Activated T-cell treated with anti-CD3 and anti-CD28 coated beads, Interleukin-2, amount 50 U/mL, for 72 hours (primary cell): ENCODE measurements at regions not wholly inside any gene's neighbourhood (a gene's known extent, or its start where the extent isn't known, plus 50 kb on each side); places are given as distances from the start of the nearest gene placed in this dataset.
A peak's percentile ranks its signal among the peaks of the same experiment; 100 is the strongest.
"Not testable (repeated sequence)": the region's sequence is repeated elsewhere in the genome, so short reads cannot be mapped to it uniquely, and the experiment has no call there.

Experiments used
- ATAC-seq, 2 donors: fragments of 150-1000 bp; cut with Tn5 transposase; replicated peaks in 1 of 2; 2 replicates each; pipeline ENCODE4 v1.10.0; 2021; ENCODE audit warnings: moderate library complexity in 2 of 2, mild to moderate bottlenecking in 1 of 2
- DNase-seq, 2 donors: peaks; one replicate each; pipeline ENCODE4 v3.0.0; 2021 to 2022; ENCODE audit warnings: mixed read lengths in 1 of 2
- H3K27ac Mint-ChIP-seq: one replicate; pipeline ENCODE4 v1.8.0; 2022; ENCODE audit warnings: mild to moderate bottlenecking, moderate library complexity, mixed read lengths
- H3K27me3 Mint-ChIP-seq: one replicate; pipeline ENCODE4 v1.8.0; 2022; ENCODE audit warnings: low read depth, mixed read lengths
- H3K36me3 Mint-ChIP-seq, 2 donors: one replicate each; pipeline ENCODE4 v1.8.0; 2022; ENCODE audit warnings: mixed read lengths in 2 of 2, mild to moderate bottlenecking in 1 of 2; ENCODE audit not compliant: insufficient read depth in 2 of 2
- H3K4me1 Mint-ChIP-seq: one replicate; pipeline ENCODE4 v1.8.0; 2022; ENCODE audit warnings: low read depth, mixed read lengths
- H3K4me3 Mint-ChIP-seq, 2 donors: one replicate each; pipeline ENCODE4 v1.8.0; 2022; ENCODE audit warnings: mild to moderate bottlenecking in 2 of 2, mixed read lengths in 2 of 2, moderate library complexity in 2 of 2
- H3K9me3 Mint-ChIP-seq, 2 donors: one replicate each; pipeline ENCODE4 v1.8.0; 2022; ENCODE audit warnings: mixed read lengths in 2 of 2

- DNase-seq (peak; percentile 51 to 64), ATAC-seq (peak; percentile 5)
- Mint-ChIP-seq H3K27me3 (peaks cover 17% of the 10 kb centered on the region), H3K36me3 (peaks cover 6 to 16% of the 10 kb centered on the region in 2 donors), H3K27ac (peak overlapping the region; percentile 56), H3K9me3 (no peaks in the 10 kb centered on the region), H3K4me1 (peaks cover 41% of the 10 kb centered on the region), H3K4me3 (peak overlapping the region; percentile 91 to 99)
These were observed 126.4 kb upstream of the ZNF746 start for GRCh38 chr7:149624006-149624405.

- Mint-ChIP-seq H3K36me3 (peaks cover 6 to 19% of the 10 kb centered on the region in 2 donors), H3K4me1 (peaks cover 41% of the 10 kb centered on the region), H3K4me3 (peak overlapping the region; percentile 91 to 99), H3K27ac (peak overlapping the region; percentile 56), H3K27me3 (peaks cover 17% of the 10 kb centered on the region)
- ATAC-seq, DNase-seq, H3K9me3 Mint-ChIP-seq: not testable (repeated sequence)
These were observed 125.8 kb upstream of the ZNF746 start for GRCh38 chr7:149623262-149623997.

- ATAC-seq (no peak), DNase-seq (no peak)
- Mint-ChIP-seq H3K27ac (no peak overlapping the region), H3K36me3 (peaks cover 6 to 21% of the 10 kb centered on the region in 2 donors), H3K9me3 (no peaks in the 10 kb centered on the region), H3K4me1 (peaks cover 41% of the 10 kb centered on the region), H3K4me3 (peak overlapping the region; percentile 91 to 99), H3K27me3 (peaks cover 11% of the 10 kb centered on the region)
These were observed 125.0 kb upstream of the ZNF746 start for GRCh38 chr7:149622444-149623210.

- peak overlapping the region; percentile 91 to 99 for H3K4me3 Mint-ChIP-seq
- DNase-seq (peak; percentile 62 to 77), ATAC-seq (peak; percentile 58 to 62)
- peaks cover 6% of the 10 kb centered on the region for H3K27me3 Mint-ChIP-seq
- peaks cover 8 to 28% of the 10 kb centered on the region in 2 donors for H3K36me3 Mint-ChIP-seq
- H3K27ac Mint-ChIP-seq: peak overlapping the region; percentile 80
- H3K4me1 Mint-ChIP-seq: peaks cover 41% of the 10 kb centered on the region
- no peaks in the 10 kb centered on the region for H3K9me3 Mint-ChIP-seq
These were observed 124.2 kb upstream of the ZNF746 start for GRCh38 chr7:149621776-149622175.

GRCh38 chr7:149620961-149621360 lies 123.4 kb upstream of the ZNF746 start:
- DNase-seq (peak; percentile 83 to 88), ATAC-seq (peak; percentile 67 to 71)
- H3K4me1 Mint-ChIP-seq: peaks cover 41% of the 10 kb centered on the region

GRCh38 chr7:149616898-149617297 lies 119.3 kb upstream of the ZNF746 start:
- no peaks in the 10 kb centered on the region for H3K9me3 Mint-ChIP-seq
- H3K27ac Mint-ChIP-seq: no peak overlapping the region
- ATAC-seq (no peak), DNase-seq (no peak)
- H3K4me3 Mint-ChIP-seq: no peak overlapping the region
- no peaks in the 10 kb centered on the region for H3K27me3 Mint-ChIP-seq
- peaks cover 18 to 58% of the 10 kb centered on the region in 2 donors for H3K36me3 Mint-ChIP-seq
- H3K4me1 Mint-ChIP-seq: peaks cover 21% of the 10 kb centered on the region

More at GRCh38 chr7:149620961-149621360, 123.4 kb upstream of the ZNF746 start:
- peaks cover 11 to 33% of the 10 kb centered on the region in 2 donors for H3K36me3 Mint-ChIP-seq
- H3K9me3 Mint-ChIP-seq: no peaks in the 10 kb centered on the region
- no peaks in the 10 kb centered on the region for H3K27me3 Mint-ChIP-seq
- no peak overlapping the region for H3K27ac Mint-ChIP-seq
- H3K4me3 Mint-ChIP-seq: peak overlapping the region; percentile 91 to 99

- Mint-ChIP-seq H3K9me3 (no peaks in the 10 kb centered on the region), H3K4me1 (peaks cover 9% of the 10 kb centered on the region), H3K4me3 (no peak overlapping the region), H3K27ac (no peak overlapping the region), H3K27me3 (no peaks in the 10 kb centered on the region), H3K36me3 (peaks cover 16 to 56% of the 10 kb centered on the region in 2 donors)
- DNase-seq: no peak
- no peak for ATAC-seq
These were observed 118.2 kb upstream of the ZNF746 start for GRCh38 chr7:149615690-149616270.

GRCh38 chr7:149610441-149611011 lies 112.9 kb upstream of the ZNF746 start:
- ATAC-seq (no peak), DNase-seq (no peak)
- H3K27me3 Mint-ChIP-seq: no peaks in the 10 kb centered on the region
- H3K27ac Mint-ChIP-seq: no peak overlapping the region
- H3K4me1 Mint-ChIP-seq: no peaks in the 10 kb centered on the region
- H3K4me3 Mint-ChIP-seq: no peak overlapping the region
- peaks cover 15 to 30% of the 10 kb centered on the region in 2 donors for H3K36me3 Mint-ChIP-seq
- H3K9me3 Mint-ChIP-seq: no peaks in the 10 kb centered on the region

GRCh38 chr7:149608168-149608567 lies 110.6 kb upstream of the ZNF746 start:
- Mint-ChIP-seq H3K36me3 (peaks cover 13 to 19% of the 10 kb centered on the region in 2 donors), H3K27me3 (no peaks in the 10 kb centered on the region), H3K4me1 (no peaks in the 10 kb centered on the region), H3K9me3 (no peaks in the 10 kb centered on the region), H3K4me3 (no peak overlapping the region), H3K27ac (peak overlapping the region; percentile 30)
- ATAC-seq (peak in 1 of 2 donors; percentile 24), DNase-seq (no peak)

GRCh38 chr7:149607683-149608082 lies 110.1 kb upstream of the ZNF746 start:
- H3K36me3 Mint-ChIP-seq: peaks cover 8 to 15% of the 10 kb centered on the region in 2 donors
- DNase-seq: no peak
- H3K27me3 Mint-ChIP-seq: no peaks in the 10 kb centered on the region
- no peaks in the 10 kb centered on the region for H3K9me3 Mint-ChIP-seq
- H3K4me3 Mint-ChIP-seq: no peak overlapping the region
- no peak overlapping the region for H3K27ac Mint-ChIP-seq
- ATAC-seq: no peak
- no peaks in the 10 kb centered on the region for H3K4me1 Mint-ChIP-seq

GRCh38 chr7:149606826-149607225 lies 109.2 kb upstream of the ZNF746 start:
- Mint-ChIP-seq H3K27ac (no peak overlapping the region), H3K9me3 (no peaks in the 10 kb centered on the region), H3K27me3 (no peaks in the 10 kb centered on the region), H3K36me3 (peaks cover 8 to 18% of the 10 kb centered on the region in 2 donors), H3K4me3 (no peak overlapping the region), H3K4me1 (peaks cover 6% of the 10 kb centered on the region)
- ATAC-seq (no peak), DNase-seq (no peak)

- no peak overlapping the region for H3K27ac Mint-ChIP-seq
- no peak overlapping the region for H3K4me3 Mint-ChIP-seq
- H3K9me3 Mint-ChIP-seq: no peaks in the 10 kb centered on the region
- H3K36me3 Mint-ChIP-seq: peaks cover 10 to 21% of the 10 kb centered on the region in 2 donors
- H3K4me1 Mint-ChIP-seq: peaks cover 17% of the 10 kb centered on the region
- ATAC-seq (no peak), DNase-seq (no peak)
- H3K27me3 Mint-ChIP-seq: no peaks in the 10 kb centered on the region
These were observed 108.1 kb upstream of the ZNF746 start for GRCh38 chr7:149605696-149606095.

GRCh38 chr7:149604521-149604920 lies 106.9 kb upstream of the ZNF746 start:
- no peaks in the 10 kb centered on the region for H3K27me3 Mint-ChIP-seq

More at GRCh38 chr7:149604521-149604920, 106.9 kb upstream of the ZNF746 start:
- Mint-ChIP-seq H3K9me3 (no peaks in the 10 kb centered on the region), H3K4me1 (peaks cover 29% of the 10 kb centered on the region), H3K36me3 (peaks cover 14 to 26% of the 10 kb centered on the region in 2 donors), H3K4me3 (no peak overlapping the region), H3K27ac (no peak overlapping the region)
- ATAC-seq: no peak
- no peak for DNase-seq
